Right lobe of liver (tissue), 4 donors: ENCODE measurements at regions not wholly inside any gene's neighbourhood (a gene's known extent, or its start where the extent isn't known, plus 50 kb on each side); places are given as distances from the start of the nearest gene placed in this dataset.

Experiments used
- CTCF ChIP-seq, 4 donors: fragments of 200-600 bp in 3 of 4; fragments of 450-650 bp in 1 of 4; IDR thresholded peaks; one replicate each; pipeline versions ENCODE4 v1.5.1 to v1.8.0; 2016 to 2022; ENCODE audit warnings: antibody characterized with exemption in 4 of 4, mild to moderate bottlenecking in 2 of 4
- POLR2A ChIP-seq: fragments of 450-650 bp; IDR thresholded peaks from one replicate; pipeline ENCODE4 v1.6.1; 2017; ENCODE audit warnings: antibody characterized with exemption, mild to moderate bottlenecking
- donor health status: DM: no; HTN: no; CAD: no.
- donor health status: DM: no; HTN: no; CAD: no.
- donor health status: DM: no; HTN: yes; CAD: no.

GRCh38 chr2:107437265-107437664 lies 389.4 kb upstream of the RGPD4 start:
- TF ChIP-seq CTCF (IDR thresholded peaks at IDR 0.05) (no peak), POLR2A (no peak)
